ENCODE measurements at regions not wholly inside any gene's neighbourhood (a gene's known extent, or its start where the extent isn't known, plus 50 kb on each side); places are given as distances from the start of the nearest gene placed in this dataset.

DNA sequence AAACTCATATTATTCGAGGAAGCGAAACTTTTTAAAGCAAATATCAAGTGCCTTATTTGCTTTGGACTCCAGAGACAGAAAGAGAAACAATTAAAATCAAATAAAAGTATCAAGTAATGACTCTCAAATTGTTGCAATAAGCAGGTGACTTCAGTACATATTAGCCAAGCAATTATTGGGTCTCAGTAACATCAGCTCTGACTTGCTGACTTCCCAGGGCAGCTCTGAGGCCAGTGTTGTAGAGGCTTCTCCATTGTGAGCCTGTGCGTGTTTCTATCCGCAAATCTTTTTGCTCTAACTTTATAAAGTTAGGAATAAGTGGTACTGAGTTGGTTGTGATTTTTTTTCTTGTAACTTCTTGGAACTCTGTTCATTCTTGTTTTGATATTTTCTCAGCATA is 186.8 kb upstream of the PRLR start:
- DNase-seq = no peak

DNA sequence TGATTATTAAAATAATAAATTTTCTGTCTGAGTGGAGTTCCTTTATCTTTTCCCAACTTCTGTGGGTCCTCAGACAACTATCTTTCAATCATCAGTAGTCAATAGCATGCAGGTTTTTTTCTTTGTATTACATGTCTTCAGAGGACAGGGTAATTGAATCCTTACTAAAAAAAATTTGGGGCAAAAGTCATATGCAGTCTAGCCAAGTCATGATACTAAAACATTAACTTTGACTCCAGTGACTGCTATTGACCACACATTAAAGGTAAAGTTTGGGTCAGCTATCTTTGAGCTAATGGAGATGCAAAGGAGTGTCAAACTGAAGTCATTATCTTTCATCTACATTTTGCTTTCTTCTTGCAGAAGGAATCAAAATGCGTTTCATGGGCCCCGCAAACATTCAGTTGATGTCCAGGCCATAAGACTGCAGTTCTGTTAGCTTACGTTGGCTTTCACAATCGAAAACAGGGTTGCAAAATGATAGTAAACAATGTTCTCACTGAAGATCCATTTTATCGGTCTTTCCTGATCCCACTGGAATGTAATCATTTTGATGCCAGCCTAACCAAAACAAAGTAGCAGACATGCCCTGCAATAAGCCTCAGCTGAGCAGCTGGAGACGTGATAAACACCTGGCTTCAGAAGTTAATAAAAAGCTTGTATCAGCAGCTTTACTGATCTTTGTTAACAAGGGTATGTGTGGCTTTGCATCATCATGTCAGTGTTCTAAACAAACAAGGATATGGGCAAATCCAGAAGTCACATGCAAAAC is 186.1 kb upstream of the PRLR start:
- no peak for DNase-seq

DNA sequence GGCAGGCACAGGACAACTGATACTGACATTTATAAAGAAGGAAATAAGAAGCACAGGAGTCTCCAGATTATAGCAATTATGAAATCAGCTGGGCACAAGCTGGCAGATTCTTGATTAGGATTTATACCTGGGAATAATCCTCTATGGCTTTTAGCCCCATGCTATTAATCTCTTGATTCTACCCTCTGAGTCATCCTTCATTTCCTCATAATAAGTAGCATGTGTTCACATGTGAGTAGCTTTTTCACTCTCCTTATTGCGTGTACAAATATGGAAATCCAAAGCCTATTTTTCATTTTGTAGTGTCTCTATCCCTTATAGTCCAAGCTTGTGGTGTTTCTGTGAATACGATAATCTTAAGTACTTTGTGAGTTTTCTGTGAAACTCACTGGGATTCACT is 185.0 kb upstream of the PRLR start:
- DNase-seq = no peak

GRCh38 chr5:35409361-35409760 is 179.1 kb upstream of the PRLR start:
- DNase-seq = no peak

- DNase-seq = no peak
Observed at GRCh38 chr5:35408146-35408545, 177.9 kb upstream of the PRLR start.

DNA sequence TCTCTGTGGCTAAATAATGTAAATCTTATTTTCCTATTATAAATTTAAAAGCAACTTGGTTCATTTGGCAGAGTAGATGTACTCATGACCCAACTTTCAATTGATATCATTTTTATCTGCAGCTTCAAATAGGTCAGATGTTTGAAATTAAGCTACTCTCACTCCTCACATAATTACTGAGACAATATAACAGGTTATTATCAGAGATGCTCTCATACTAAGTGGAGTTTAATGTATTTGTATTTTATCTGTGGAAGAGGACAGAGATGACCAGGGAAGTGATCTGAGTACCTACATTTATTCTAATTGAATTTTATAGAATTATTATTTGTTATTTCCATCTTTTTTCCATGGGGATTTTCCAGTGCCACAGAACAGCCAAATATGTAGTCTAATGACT is 177.4 kb upstream of the PRLR start:
- no peak for DNase-seq

GRCh38 chr5:35405938-35406337 is 175.7 kb upstream of the PRLR start:
- no peak for DNase-seq

DNA sequence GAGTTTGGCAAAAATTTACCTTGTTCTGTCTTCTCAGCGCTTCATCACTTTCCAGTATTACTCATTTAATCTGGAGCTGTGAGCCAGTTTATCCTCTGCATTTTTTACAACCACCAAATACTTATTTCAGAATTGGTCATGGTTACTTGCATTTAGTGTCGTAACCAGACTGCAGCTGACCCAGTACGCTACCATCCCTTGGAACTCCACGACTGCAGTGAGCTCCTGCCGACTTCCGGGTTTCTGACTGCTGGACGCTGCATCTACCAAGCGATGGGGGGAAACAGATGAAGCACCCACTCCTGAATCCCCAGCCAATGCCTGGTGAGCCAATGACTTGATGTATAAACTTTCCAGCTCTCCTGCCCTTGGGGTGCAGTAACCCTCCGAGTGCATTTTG is 174.4 kb upstream of the PRLR start:
- no peak for DNase-seq

- DNase-seq = no peak
Observed at GRCh38 chr5:35393901-35394300, 163.6 kb upstream of the PRLR start.

DNA sequence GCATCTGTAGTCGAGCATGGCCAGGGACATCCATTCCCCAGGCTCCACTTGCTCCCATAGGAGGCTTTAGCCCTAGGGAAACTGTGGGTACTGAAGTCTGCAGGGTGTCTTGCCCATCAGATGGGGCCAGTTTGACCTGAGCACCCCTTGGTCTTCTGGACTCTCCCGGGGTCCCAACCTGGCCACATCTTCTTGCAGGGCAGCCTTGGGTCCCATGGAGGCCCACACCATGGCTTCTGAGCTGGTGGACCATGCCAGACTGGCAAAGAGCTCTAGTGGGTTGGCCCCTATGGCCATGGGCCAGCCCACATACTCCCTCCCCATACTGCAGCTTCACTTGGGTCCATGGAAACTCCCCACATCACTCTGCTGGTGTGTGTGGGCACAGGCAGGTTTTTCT is 154.4 kb upstream of the PRLR start:
- no peak for DNase-seq

DNA sequence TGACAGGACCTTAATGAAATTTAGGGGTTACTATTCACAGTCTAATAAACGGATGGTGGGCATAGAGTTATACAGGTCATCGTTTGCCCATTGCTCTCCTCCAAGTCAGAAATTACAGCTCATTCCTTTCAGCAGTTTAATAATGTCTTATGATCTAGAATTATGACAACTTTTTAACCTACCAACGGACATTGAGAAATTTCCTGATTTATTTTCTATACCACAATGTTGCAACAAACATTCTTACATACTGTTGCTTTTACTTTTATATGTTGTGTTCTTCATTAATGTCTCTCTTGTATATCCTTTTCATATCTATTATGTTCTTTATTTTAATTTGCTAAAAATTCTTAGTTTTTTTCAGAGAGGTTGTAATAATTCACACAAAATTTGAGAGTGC is 152.8 kb upstream of the PRLR start:
- no peak for DNase-seq

DNA sequence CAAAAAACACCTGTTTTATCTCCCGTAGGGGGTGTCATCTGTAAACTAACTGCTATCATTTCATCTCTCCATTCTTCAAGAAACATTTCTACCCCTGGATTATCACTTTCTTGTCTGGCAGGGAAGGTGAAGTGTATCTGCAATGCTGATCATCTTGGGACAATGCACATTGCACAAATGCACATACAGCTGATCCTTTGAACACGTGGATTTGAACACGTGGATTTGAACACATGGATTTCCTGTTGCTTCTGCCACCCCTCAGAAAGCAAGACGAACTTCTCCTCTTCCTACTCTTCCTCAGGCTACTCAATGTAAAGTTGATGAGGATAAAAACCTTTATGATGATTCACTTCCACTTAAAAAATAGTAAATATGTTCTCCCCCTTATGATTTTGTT is 147.4 kb upstream of the PRLR start:
- no peak for DNase-seq

DNA sequence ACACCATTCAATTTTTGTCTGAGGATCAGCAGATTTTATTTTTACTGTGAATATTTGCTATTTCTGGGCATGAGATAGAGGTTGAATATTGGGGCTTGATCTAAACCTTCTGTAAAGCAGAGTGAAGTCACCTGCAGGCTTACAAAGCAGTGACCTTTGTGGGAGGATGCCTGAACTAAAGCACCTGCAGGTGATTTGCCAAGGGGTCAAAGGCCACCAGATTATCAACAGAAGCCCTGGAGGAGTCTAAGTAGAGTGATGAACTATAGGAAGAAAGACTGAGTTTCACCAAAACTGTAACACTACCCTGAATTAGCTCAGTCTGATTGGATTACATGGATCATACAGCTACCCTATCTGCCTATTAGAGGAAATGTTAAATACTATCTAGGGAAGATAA is 144.3 kb upstream of the PRLR start:
- DNase-seq = no peak

GRCh38 chr5:35373249-35373648 is 143.0 kb upstream of the PRLR start:
- DNase-seq = no peak

- no peak for DNase-seq
Observed at GRCh38 chr5:35372482-35372881, 142.2 kb upstream of the PRLR start.

GRCh38 chr5:35371951-35372426 is 141.7 kb upstream of the PRLR start:
- no peak for DNase-seq

DNA sequence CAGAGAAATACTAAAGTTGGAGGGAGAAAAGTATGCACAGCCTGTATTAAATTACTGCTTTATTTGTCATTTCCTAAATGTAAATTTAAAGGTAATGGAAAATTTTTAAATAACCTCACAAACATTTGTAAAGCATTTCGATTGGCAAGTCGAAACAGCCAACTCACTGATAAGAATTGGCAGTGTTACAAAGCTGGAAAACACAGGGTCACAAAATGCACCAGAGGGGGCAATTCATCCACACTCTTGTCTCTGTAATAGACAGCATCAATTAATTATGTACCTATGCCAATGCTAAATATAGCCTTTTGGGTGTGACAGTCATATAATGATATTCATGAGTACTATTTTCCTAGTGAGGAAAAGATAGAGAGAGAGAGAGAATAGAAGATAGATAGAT is 140.6 kb upstream of the PRLR start:
- DNase-seq = no peak

GRCh38 chr5:35369965-35370790 is 139.9 kb upstream of the PRLR start:
- DNase-seq = no peak

DNA sequence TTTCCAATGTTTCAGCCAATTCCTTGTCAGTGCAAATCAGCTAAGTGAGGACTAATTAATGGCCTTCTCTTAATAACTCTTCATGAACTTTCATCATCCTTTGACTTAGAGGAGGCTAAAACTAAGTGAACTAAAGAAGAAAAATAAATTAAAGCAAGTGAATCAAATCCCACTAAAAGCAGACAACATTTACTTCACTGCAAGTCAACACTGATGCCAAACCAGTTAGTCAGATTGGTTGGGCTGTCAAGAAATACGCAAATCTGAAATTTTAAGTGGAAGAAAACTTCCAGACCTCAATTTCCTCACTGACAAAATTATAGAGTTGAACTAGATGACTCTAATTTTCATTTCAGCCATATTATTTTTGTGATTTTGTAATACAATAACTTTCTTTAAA is 137.2 kb upstream of the PRLR start:
- no peak for DNase-seq

- DNase-seq = no peak
Observed at GRCh38 chr5:35365758-35366157, 135.5 kb upstream of the PRLR start.

- no peak for DNase-seq
Observed at GRCh38 chr5:35364350-35364749, 134.1 kb upstream of the PRLR start.

GRCh38 chr5:35363387-35363965 is 133.2 kb upstream of the PRLR start:
- no peak for DNase-seq

- DNase-seq = no peak
Observed at GRCh38 chr5:35362772-35363171, 132.5 kb upstream of the PRLR start.

- no peak for DNase-seq
Observed at GRCh38 chr5:35360671-35361070, 130.4 kb upstream of the PRLR start.
